GM18511 (cell line): ENCODE measurements at regions not wholly inside any gene's neighbourhood (a gene's known extent, or its start where the extent isn't known, plus 50 kb on each side); places are given as distances from the start of the nearest gene placed in this dataset.
A peak's percentile ranks its signal among the peaks of the same experiment; 100 is the strongest.
"Not testable (repeated sequence)": the region's sequence is repeated elsewhere in the genome, so short reads cannot be mapped to it uniquely, and the experiment has no call there.

ENCODE experiments used
- ATAC-seq: cut with Tn5 transposase; IDR thresholded peaks from one replicate; pipeline ENCODE4 v1.9.1; 2021; ENCODE audit warnings: mild to moderate bottlenecking, moderate library complexity; ENCODE audit not compliant: unreplicated experiment

DNA sequence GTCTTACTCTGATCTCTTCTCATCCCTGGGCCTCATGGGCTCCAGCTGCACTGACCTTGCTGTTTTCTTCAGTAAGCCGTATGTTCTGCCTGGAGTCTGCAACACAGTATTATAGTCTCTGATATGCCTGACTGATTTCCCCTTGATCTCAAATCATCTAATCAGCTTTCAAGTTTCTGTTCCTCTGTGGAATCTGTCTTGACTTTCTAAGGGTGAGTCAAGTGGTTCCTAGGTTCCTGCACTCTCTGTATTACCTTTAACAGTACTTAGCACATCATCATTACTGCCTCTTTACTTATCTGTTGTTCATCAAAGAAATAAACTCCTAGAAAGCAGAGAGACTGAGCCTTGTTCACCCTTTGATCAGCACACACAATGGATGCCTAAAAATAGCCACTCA lies 350.7 kb downstream of the LMO7 start:
- ATAC-seq: peak; percentile 99

DNA sequence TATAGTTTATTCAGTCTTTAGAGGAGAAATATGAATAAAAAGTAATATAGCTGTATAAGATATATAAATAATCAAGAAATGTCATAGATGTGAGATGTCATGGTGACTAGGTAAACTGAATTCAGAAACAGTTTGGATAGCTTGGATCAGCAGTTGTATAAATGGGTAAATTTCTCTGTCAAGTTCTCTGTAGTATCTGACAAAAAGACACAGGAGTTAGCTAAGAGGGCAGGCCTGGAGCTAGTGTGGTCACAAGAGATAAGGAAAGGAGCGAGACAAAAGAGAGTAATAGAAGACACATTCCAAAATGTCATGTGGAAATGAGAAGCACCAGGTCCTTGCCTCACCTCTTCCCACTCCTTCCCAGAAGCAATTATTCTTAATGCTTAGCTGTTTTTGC lies 349.0 kb downstream of the LMO7 start:
- ATAC-seq: no peak

DNA sequence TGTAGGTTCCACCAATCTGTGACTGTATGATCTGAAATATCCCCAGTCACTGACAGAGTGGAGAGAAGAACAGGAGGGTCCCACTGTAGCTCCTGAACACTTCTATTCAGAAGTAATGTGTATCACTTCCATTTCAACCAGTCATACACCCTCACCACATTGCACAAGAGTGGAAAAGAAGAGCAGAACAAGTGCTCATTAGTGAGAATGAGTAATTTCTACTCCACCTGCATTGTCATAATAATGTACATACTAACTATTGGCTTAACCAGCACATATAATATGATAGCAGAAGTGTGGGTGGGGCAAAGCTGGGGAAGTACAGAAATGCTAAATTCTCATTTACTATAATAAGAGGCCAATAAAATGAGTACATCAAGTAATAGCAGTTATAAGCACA lies 342.7 kb downstream of the LMO7 start:
- no peak for ATAC-seq

DNA sequence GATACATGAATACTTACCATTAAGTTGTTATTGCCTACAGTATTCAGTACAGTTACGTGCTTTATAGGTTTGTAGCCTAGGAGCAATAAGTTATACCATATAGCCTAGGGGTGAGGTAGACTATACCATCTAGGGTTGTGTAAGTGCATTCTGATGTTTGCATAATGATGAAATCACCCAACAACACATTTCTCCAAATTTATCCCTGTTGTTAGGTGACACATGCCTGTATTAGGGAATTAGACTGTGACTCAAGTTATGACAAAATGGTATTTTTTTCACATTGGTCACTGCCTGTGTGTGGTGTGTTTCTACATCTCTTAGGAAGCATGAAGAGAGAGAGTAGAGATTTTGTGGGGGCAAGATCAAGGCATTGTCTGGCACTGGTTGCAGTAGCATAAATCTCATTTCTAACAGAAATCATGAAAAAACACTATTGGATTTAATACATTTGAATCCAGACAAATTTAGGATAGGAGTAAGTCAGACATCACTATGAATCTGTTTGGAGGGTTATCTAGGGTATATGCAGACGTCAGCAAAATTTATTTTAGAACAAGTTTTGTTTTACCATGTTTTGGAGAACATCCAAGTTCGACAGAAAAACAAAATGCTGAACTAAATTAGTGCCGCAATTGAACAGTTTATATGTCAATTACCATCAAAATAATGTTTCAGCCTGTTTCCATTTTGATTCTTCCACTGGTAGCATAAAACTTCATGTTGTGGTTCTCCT lies 332.1 kb downstream of the LMO7 start:
- ATAC-seq: no peak

DNA sequence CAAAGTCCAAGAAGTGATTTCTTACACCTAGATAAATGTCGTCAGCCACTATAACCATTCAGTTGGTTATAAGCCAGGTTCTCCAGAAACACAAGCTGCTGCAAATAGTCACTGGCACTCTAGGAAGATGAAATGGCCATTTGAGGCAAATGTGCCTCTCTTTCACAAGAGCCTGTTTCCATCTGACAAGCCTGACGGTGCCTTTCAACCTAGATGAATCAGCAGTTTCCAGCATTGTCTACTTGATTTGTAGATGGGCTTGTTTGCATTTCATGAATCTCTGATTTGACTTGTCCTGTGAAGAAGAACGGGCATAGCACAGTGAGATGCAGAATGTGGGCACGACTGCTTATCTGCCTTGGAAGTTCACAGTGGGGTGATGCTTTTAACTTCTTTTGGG lies 327.2 kb downstream of the LMO7 start:
- ATAC-seq: no peak

DNA sequence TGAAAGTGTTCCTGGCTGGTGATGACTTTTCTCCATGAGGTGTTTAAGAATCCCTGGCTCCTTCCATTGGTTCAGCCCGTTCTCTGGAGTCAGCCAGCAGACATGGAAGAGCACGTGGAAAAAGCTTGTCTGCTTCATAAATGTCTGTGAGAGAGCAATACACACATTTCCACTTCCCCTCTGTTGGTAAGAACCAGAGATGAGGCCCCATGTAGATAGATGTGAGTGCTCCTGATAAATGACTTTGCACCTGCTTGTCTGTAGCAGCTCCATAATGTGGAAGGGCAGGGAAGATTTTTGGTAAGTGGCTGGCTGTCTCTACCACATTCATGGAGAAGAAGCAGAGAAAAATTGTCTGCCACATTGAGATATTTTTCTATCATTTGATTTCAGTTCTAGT lies 325.8 kb downstream of the LMO7 start:
- no peak for ATAC-seq

DNA sequence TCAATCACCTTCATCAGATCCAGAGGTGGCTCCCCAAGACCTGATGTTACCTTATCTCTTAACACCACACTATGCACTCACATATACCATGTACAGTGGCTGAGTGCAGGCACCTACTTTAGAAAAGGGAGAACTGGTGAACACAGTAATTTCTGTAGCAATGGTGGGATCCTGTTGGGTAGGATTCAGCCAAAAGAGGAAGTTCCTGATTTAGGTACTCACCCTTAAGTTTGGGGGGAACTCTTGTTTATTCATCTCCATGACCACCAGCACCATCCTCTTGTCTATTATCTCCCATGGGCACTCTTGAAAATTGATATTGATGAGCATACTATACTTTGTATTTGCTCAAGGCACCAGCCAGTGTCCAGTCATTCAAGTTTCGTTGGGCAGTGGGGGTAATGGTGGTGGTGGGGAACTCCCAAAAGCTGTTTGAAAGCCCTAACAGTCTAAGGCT lies 324.4 kb downstream of the LMO7 start:
- ATAC-seq: peak; percentile 94

DNA sequence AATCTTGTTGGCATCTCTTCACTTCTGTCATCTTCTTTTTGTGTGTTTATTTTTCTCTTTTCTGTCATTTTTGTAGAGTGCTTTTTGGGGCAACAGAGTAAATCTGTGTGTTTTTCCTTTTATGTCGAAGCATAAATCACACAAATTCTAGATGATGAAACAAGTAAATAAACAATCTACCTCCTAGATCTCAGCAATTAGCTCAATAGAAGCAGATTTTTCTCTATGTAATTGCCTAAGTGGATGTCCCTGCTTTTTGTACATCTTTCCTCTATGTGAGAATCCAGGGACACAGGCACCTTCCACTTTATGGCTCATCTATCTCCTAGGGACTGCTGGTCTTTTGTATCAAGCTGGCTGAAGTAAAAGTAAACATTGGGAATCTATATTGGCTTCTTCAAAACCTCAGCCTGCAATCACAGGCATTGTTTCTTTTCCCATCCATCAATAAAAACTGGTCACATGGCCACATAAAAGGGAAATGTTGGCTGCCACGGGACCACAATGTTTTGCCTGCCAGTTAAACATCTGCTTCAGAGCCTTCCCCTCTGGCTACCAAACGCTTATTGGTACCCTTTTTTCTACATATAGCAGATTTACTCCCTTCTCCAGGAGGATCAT lies 323.8 kb downstream of the LMO7 start:
- peak; percentile 10 for ATAC-seq

DNA sequence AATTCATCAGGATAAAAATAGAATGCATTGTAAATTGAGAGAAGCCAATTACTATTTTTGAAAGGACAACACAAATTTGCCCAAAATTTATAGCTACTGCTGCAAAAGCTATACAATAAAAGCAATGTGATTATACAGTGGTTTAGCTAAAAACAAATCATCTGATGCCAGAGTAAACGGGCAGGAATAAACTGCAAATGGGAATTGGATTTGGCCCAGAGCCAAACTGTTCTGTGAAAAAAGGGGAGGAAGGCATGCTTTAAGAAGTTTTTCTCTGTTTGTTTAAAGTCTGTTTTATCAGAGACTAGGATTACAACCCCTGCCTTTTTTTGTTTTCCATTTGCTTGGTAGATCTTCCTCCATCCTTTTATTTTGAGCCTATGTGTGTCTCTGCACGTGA lies 317.5 kb downstream of the LMO7 start:
- not testable (repeated sequence) for ATAC-seq

DNA sequence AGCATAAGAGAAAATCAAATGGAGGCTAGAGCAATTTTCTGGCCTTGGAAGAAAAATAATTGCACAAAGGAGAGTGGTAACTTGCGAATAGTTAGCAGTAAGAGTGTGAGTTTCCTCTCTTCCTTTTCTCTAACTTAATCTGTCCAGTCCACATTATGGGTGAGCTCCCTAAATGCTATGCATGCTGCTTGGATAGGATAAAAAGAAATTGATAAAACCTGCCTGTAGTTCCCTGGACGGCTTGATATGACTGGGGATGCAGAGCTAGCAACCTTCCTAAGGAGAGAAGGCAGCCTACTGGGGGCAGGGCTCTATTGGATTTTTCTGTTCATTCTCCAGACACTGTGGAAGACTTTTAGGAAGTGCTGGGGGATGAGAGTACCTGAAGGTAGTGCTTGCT lies 311.3 kb downstream of the LMO7 start:
- ATAC-seq: no peak

DNA sequence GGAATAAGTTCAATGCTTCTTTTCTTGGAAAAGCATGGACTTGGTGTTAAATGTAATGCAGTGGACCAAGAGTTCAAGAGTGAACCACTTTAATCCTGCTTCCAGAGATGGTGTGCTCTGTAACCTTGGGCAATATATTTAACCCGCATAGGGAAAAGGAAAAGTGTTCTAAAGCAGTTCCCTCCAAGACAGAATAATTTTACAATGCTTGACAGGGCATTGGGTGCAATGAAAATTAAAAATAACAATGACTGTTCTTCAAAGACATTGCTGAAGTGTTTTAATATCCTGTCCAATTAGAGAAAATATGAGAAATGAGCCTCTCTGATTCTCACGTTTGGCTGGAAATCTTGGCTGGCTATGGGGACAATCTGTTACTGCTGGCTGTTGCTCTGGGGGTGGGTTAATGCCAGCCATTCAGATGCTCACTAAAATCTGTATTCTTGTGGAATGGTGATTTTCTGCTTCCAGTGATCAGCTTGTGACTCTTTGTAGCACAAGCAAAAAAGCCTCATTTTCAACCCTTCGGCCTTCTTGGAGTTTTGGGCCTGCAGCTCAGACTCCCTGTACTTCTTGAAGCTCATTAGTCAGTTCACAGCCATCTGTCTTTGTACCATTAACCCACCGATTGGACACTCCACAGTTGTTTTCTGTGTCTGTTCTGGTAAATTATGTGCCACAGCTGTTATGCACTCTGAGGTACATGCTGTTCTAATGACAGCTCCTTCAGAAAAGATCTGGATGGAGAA lies 310.6 kb downstream of the LMO7 start:
- no peak for ATAC-seq

DNA sequence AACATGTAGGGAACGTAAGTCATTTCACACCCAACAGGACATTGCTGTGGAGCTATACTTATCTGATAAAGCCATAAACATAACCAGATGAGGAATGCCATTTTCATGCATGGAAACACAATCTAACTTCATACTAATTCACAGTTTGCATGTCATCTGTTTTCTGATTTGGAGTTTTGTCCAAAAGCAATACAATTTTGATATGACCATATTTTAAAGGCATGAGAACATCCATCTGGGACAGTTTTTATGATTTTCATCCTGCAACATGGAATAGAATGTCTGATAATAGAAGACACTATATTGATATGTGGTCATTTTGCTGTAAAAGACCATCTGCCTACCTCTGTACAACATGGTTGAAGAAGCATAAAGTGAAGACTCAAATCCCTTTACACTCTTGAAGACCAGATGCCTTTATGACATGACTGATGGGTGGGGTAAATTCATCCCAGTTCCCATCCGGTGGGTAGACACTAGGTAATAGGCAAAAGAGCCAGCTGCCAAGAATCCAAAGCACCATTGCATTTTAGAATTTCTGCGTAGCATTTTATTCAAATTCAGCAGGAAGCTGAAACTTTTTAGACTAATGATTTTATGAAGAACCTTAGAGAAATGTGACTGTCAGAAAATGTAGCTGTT lies 309.8 kb downstream of the LMO7 start:
- ATAC-seq: no peak

DNA sequence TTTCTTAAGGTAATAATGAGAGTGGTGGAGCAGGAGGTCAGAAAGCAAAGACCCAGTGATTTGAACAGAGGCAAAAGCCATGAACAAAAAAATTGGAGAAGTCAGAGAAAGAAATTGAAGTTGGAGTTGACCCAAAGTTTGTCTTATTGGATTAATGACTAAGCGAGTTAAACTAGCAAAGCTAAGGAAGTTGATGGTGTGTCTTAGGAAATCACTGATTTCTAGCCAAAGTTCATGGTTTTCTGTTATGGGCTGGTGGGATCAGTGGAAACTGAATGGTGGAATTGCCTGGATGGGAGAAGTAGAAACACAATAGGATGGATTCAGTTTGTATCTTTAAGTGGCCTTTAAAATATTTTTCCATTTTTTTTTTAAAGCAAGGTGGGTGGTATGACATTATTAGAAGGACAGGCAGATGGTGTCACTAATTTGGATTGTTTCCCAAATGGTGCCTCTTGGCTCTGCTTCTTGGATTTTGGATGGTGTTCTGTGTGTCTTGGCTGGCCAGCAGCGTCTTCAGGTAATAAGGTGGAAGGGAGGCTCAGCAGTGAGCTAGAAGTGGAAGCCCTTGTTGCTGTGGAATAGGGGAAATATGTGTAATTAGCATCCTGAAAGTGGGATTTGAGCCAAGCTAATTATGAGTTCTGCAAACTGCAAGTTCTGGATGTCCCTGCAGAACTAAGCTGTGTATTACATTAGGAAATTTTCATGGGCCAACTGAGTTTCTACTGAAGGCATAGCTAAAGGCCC lies 302.9 kb downstream of the LMO7 start:
- ATAC-seq: no peak

DNA sequence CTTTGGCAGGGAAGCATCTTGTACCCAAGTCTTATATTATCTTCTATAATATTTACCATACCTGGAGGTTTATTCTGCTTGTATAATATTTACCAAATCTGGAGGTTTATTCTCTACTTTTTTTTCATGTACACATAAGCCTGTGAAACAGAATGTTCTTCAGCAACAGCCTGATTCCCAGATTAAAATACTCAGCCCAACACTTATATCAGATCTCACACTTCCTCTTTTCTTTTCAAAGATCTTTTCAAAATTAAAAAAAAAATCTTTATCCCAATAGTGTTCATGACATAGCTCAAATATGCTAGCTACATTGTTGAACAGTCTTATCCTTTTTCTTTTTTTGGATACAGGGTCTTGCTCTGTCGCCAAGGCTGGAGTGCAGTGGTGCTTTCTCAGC lies 300.7 kb downstream of the LMO7 start:
- no peak for ATAC-seq

DNA sequence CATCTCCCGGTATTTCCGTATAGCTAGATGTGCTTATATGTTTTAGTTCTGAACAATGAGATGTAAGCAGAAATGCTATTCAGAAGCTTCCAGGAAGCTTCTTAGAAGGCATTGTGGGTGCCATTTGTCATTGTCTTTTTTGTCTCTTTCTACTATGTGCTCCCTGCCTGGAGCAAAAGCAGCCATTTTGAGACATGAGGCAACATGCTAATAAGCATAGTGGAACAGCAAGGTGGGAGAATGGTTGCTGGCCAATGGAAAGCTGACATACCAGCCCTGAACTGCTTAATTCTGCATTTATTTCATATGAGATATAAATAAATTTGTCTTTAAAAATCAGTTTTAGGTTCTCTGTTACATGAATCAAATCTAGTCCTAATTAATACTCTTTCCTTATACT lies 299.7 kb downstream of the LMO7 start:
- ATAC-seq: no peak

DNA sequence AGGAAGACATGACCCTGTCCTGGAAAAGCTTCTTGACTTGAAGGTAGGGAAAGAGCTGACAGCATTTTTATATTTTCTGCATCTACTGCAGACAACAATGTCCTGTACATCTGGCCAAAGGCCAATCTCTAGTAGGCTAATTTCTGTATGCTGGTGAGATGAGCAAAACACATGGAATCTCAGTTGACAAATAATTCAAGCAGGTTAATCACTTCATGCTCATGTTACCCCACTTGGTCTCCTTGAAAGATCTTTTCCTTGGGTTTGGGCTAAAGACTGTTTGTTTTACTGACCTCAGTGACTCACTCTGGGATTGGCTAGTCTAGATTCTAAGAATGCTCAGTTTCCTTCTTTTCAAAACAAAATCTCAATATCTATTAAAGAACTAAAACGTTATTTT lies 298.8 kb downstream of the LMO7 start:
- no peak for ATAC-seq

DNA sequence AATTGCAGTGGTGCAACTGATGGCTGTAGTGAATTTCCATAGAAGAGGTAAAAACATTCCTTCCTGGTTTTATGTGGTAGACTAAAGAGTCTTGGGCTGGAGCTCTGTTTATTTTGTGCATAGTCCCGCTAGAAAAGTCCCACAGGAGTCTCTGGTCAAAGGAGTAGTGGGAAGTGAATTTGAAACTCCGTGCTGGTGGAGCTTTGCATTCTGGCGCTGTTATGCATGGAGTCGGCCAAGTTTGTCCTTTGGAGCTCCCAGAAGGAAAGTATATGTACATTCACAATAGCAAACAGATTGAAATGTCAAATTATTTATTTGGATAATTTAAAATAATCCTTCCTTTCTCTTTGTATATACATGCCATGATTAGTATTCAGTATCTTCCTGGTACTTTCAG lies 296.5 kb downstream of the LMO7 start:
- no peak for ATAC-seq

DNA sequence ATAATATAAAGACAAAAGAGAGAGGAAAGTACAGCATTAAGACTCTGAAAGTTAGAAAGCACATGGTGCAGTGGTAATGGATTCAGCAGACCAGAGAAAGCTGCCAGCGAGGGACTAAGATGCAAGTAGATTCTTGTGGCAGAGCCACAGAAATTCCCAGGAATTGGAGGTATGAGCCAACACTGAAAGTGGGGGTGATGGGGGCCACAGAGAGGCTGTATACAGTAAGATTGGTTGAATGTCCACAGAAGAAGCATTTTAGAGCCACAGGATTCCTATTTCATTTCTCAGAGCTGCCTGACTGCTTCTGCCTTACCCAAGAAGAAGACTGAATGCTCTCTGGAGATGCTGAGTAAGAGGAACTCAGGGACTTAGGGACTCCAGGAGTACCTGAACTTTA lies 295.0 kb downstream of the LMO7 start:
- no peak for ATAC-seq

DNA sequence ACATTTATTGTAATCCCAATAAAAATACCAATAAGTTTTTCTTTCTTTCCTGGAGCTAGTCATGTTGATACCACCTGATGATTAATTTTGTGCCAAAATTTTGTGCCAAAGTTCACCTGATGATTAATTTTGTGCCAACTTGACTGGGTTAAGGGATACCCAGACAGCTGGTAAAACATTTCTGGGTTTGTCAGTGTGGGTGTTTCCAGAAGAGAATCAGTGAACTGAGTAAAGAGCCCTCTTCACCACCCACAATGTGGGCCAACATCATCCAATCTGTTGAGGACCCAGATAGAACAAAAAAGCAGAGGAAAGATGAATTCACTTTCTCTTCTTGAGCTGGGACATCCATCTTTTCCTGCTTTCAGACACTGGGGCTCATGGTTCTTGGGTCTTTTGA lies 292.9 kb downstream of the LMO7 start:
- ATAC-seq: no peak

DNA sequence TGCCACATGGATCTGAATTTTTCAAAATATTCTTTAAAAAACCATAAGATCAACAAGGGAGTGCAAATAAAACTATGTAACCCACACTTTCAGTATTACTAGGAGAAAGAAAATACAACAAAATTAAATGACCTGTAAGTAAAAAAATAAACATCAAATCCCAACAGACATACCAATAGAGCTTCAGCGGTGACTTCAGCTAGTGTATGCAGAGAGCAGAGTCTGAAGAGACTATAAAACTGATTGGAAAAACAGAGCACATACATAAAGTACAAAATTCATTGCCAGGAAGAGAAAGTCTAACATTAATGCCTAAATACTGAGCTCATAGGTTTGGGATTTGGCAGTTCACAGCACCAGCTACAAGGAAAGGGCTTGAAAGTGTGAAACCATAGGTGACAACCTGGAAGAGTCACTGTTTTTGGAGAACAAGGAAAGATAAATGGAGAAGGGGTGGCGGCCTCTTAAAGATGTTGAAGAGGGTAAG lies 291.1 kb downstream of the LMO7 start:
- no peak for ATAC-seq

DNA sequence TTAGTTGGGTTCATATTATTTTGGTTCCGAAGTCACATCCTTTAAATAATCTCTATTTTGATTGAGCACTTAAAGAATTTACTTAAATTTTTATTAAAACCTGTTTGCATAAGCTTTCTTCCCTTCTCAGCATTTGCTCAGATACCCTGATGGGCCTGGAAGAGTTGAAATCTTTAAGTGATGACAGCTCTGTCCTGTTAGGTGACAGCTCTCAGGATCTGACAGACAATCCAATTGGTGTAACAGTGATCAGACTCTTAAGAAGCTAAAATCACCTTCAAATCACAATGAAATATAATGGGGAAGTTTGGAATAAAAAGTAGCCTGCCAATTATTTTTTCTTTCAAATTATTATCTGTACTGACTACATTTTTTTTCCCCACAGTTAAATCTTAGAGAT lies 284.4 kb downstream of the LMO7 start:
- ATAC-seq: no peak
